ENCODE measurements at regions not wholly inside any gene's neighbourhood (a gene's known extent, or its start where the extent isn't known, plus 50 kb on each side); places are given as distances from the start of the nearest gene placed in this dataset.

GRCh38 chr1:4972761-4973320, 318.4 kb downstream of the AJAP1 start:
- no peak for DNase-seq

- DNase-seq = no peak
Measured at GRCh38 chr1:4971666-4972065, 317.3 kb downstream of the AJAP1 start.

- no peak for DNase-seq
Measured at GRCh38 chr1:4970532-4970931, 316.1 kb downstream of the AJAP1 start.

GRCh38 chr1:4969556-4970129, 315.2 kb downstream of the AJAP1 start:
- no peak for DNase-seq

- DNase-seq = no peak
Measured at GRCh38 chr1:4965346-4966075, 311.1 kb downstream of the AJAP1 start.

- DNase-seq = no peak
Measured at GRCh38 chr1:4964634-4965345, 310.4 kb downstream of the AJAP1 start.

- DNase-seq = peak; percentile 21
Measured at GRCh38 chr1:4963251-4963650, 308.8 kb downstream of the AJAP1 start.

- DNase-seq = no peak
Measured at GRCh38 chr1:4962836-4963235, 308.4 kb downstream of the AJAP1 start.

GRCh38 chr1:4961935-4962645, 307.7 kb downstream of the AJAP1 start:
- no peak for DNase-seq

- no peak for DNase-seq
Measured at GRCh38 chr1:4960782-4961475, 306.5 kb downstream of the AJAP1 start.

- DNase-seq = no peak
Measured at GRCh38 chr1:4960336-4960735, 305.9 kb downstream of the AJAP1 start.

GRCh38 chr1:4959216-4959615, 304.8 kb downstream of the AJAP1 start:
- DNase-seq = no peak

GRCh38 chr1:4957027-4957426, 302.6 kb downstream of the AJAP1 start:
- DNase-seq = no peak

GRCh38 chr1:4954392-4954791, 300.0 kb downstream of the AJAP1 start:
- no peak for DNase-seq

GRCh38 chr1:4951601-4952000, 297.2 kb downstream of the AJAP1 start:
- no peak for DNase-seq

GRCh38 chr1:4946343-4946742, 291.9 kb downstream of the AJAP1 start:
- DNase-seq = no peak

GRCh38 chr1:4944911-4945310, 290.5 kb downstream of the AJAP1 start:
- no peak for DNase-seq

- DNase-seq = no peak
Measured at GRCh38 chr1:4944072-4944471, 289.7 kb downstream of the AJAP1 start.

GRCh38 chr1:4939266-4939665, 284.9 kb downstream of the AJAP1 start:
- no peak for DNase-seq

GRCh38 chr1:4937876-4938534, 283.6 kb downstream of the AJAP1 start:
- no peak for DNase-seq

GRCh38 chr1:4935807-4936206, 281.4 kb downstream of the AJAP1 start:
- no peak for DNase-seq

GRCh38 chr1:4933232-4933631, 278.8 kb downstream of the AJAP1 start:
- DNase-seq = no peak

All from GOT3 (cell line).